Stomach (tissue), 4 donors: ENCODE measurements at regions not wholly inside any gene's neighbourhood (a gene's known extent, or its start where the extent isn't known, plus 50 kb on each side); places are given as distances from the start of the nearest gene placed in this dataset.

Experiments used
- CTCF ChIP-seq, 7 experiments: fragments of 450-650 bp in 4 of 7; fragments of 200-600 bp in 3 of 7; sonication (generic) in 3 of 7; IDR thresholded peaks; one replicate each; pipeline ENCODE4 v1.5.1; 2016 to 2019; ENCODE audit warnings: antibody characterized with exemption in 7 of 7, control low read depth in 2 of 7, mild to moderate bottlenecking in 1 of 7
- POLR2AphosphoS5 ChIP-seq, 3 donors: sonication (generic); formaldehyde crosslinking; IDR thresholded peaks; one replicate each; pipeline ENCODE4 v1.6.1; 2016; ENCODE audit warnings: antibody characterized with exemption in 3 of 3

GRCh38 chr16:9199311-9199710 is 107.9 kb downstream of the HAPSTR1 start:
- TF ChIP-seq CTCF (IDR thresholded peaks at IDR 0.05) (no peak), POLR2AphosphoS5 (IDR thresholded peaks at IDR 0.05) (no peak)
